ENCODE measurements at regions not wholly inside any gene's neighbourhood (a gene's known extent, or its start where the extent isn't known, plus 50 kb on each side); places are given as distances from the start of the nearest gene placed in this dataset.

DNA sequence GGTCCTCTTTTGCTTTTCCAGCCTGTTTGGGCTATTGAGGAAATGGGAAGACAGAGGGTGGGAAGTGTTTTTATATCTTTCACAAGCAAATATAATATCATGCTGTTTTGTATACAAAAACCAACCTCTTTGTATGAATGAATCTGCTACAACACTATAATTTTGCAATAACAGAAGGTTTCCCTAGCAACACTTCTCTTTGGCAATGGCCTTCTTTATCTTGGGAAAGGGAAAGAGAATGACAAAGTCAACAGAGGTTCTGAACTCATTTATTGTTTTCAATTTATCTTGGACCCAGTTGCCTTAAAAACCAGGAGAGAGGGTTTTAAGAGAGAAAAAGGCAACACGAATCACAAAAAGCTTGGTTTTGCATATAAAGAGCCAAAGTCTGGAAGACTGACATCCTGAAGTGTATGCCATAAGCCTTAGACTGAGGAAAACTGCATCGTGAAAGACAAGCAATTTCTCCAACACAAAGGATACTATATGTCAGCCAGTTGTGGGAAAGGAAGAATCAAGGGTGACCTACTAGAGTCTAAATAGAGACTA lies 121.8 kb upstream of the FAM241A start:
- TF ChIP-seq CREB1 (IDR thresholded peaks at IDR 0.05; ENCODE audit: low read depth) (no peak), SMARCA5 (IDR thresholded peaks at IDR 0.05) (no peak), EZH2 (IDR thresholded peaks at IDR 0.05; ENCODE audit: borderline replicate concordance, control insufficient read depth, low read depth, low read length) (no peak), CBFB (IDR thresholded peaks at IDR 0.05; ENCODE audit: low read depth) (no peak), EP300 (IDR thresholded peaks at IDR 0.05; ENCODE audit: borderline replicate concordance in 1 of 2, control insufficient read depth in 1 of 2, low read depth in 2 of 2, low read length in 2 of 2) (no peak)
- TF ChIP-seq, protein P1, sequence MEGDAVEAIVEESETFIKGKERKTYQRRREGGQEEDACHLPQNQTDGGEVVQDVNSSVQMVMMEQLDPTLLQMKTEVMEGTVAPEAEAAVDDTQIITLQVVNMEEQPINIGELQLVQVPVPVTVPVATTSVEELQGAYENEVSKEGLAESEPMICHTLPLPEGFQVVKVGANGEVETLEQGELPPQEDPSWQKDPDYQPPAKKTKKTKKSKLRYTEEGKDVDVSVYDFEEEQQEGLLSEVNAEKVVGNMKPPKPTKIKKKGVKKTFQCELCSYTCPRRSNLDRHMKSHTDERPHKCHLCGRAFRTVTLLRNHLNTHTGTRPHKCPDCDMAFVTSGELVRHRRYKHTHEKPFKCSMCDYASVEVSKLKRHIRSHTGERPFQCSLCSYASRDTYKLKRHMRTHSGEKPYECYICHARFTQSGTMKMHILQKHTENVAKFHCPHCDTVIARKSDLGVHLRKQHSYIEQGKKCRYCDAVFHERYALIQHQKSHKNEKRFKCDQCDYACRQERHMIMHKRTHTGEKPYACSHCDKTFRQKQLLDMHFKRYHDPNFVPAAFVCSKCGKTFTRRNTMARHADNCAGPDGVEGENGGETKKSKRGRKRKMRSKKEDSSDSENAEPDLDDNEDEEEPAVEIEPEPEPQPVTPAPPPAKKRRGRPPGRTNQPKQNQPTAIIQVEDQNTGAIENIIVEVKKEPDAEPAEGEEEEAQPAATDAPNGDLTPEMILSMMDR (IDR thresholded peaks at IDR 0.05 in 2 of 3, conservative IDR thresholded peaks at IDR 0.05 in 1 of 3; ENCODE audit: control insufficient read depth in 2 of 3, extremely low read depth in 1 of 3, insufficient read depth in 1 of 3, low read depth in 3 of 3, low read length in 3 of 3) = no peak
